ENCODE measurements at regions not wholly inside any gene's neighbourhood (a gene's known extent, or its start where the extent isn't known, plus 50 kb on each side); places are given as distances from the start of the nearest gene placed in this dataset.

DNA sequence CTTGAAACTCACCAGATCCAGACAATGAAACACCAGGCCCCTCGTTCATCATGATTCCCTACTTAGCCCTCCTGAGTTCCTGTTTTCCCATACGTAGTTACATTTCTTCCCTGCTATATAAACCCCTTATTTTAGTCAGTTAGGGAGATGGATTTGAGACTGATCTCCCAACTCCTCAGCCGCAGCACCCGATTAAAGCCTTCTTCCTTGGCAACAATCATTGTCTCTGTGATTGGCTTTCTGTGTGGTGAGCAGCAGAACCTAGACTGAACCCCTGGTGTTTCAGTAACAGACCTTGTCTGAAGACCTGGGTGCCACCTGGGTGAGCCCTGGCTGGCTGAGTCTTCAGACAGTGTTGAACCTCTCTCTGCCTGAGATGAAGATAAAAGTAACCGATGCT, 118.0 kb downstream of the OAT start:
- no peak for DNase-seq

GRCh38 chr10:124300224-124300623, 118.5 kb downstream of the OAT start:
- no peak for DNase-seq

- DNase-seq, result no peak
Measured at GRCh38 chr10:124299696-124300095, 119.0 kb downstream of the OAT start.

GRCh38 chr10:124298891-124299290, 119.8 kb downstream of the OAT start:
- DNase-seq, result no peak

DNA sequence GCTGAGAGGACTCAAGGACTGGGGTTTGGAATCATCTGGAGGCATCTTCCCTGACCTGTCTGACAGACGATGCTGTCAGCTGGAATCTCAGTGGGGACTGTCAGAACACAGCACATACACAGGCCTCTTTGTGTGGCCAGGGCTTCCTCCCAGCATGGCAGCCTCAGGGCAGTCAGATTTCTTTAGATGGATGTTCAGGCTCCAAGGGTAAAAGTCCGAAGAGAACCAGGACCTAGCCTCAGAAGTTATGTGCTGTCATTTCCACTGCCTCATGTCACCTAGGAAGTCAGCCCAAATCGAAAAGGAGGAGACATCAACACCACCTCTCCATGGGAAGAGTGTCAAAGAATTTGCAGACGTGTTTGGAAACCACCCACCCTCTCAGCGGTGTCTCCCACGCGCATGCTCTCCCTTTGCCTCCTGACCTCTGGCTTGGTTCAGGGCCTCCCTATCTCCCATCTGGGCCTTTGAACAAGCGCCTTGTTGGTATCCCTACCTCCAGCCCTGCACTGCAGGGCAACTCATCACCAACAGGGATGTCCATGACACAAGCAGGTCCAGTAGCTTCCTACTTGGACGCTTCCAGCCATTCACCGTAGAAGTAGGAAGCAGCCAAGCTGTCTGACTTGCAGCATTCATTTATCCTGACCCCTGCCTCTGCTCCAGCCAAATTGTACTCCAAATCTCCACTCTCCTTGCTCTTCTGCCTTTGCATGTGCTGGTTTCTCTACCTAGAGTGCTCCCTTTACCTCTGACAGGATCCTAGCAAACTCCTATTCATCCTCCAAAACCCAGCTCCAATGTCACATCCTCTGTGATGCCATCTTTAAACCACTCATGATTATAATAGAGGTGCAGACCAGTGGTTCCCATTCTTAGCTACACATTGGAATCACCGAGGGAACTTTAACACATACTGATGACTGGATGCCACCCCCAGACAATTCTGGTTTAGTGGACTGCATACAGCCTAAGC, 121.6 kb downstream of the OAT start:
- no peak for DNase-seq

GRCh38 chr10:124296121-124296812, 122.5 kb downstream of the OAT start:
- no peak for DNase-seq

DNA sequence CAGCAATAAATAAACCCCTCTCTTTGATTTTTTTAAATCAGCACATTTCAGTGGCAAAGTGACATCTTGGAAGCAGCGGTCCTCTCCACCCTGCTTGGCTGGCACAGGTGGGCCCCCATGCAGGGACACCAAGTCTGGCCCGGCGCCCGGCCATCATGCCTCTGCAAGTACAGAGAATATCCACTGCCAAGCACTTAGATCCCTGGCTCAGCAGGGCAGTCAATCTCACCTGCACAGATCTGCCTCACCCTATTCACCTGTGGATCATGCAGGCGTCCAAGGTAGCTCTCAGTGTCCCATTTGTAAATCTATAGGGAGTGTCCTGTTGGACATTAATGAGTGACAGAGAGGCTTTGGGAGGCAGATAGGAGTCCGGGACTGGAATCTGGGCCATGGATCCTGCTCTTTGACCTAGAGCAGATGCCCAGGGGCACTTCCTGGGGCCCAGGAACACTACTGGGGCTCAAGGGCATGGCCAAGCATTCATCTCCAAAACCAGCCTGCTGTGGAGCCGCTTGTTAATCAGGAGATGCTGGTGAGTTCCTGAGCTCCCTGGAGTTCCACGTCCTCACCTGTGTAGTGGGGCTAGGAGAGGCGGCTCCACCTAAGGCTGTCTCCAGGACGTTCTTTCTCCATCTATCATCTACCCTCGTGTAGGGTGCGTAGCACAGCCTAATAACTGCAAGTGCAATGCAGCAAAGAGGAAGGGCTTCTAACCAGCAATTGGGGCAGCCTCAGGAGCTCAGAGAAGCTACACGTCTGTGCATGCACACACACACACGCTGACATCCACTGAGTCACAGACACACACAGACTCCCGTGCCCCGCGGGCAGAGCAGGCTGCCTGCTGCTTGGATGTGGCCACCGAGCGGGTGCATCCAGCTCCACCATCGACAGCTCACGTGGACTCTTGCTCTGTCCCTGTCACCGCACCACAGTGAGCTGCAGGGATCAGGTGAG, 123.6 kb downstream of the OAT start:
- no peak for DNase-seq

- DNase-seq, result no peak
Measured at GRCh38 chr10:124293616-124294449, 124.9 kb downstream of the OAT start.

DNA sequence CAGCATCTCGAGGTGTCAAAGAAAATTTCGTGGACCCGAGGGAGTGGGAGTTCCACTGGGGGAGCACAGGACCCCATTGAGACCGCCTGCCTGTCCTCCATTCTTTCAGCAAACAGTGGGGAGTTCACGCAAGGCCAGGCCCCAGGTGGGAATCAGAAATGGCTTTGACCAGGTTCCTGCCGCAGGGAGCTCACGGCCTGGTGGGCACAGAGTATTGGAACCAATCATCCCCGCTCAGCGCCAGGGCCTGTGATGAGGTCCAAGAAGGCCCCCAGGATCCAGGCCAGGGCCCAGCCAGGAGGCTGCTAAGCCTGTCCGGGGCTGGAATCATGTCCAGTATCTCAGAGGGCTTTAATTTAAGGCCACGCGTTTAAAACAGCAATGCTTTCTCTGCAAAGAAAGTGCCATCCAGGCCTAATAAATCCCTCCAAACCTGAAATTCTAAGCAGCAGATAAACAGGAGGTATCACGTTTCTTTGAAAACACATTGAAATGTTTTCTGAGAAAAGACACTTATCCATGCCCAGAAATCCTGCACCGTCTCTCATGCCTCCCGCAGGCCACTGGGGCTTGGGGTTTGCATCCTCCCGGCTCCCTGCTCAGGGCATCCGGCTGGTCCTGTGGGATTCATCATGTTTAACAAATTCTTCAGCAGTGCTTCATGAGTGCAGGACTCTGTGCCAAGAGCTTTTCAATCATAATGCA, 125.7 kb downstream of the OAT start:
- no peak for DNase-seq

DNA sequence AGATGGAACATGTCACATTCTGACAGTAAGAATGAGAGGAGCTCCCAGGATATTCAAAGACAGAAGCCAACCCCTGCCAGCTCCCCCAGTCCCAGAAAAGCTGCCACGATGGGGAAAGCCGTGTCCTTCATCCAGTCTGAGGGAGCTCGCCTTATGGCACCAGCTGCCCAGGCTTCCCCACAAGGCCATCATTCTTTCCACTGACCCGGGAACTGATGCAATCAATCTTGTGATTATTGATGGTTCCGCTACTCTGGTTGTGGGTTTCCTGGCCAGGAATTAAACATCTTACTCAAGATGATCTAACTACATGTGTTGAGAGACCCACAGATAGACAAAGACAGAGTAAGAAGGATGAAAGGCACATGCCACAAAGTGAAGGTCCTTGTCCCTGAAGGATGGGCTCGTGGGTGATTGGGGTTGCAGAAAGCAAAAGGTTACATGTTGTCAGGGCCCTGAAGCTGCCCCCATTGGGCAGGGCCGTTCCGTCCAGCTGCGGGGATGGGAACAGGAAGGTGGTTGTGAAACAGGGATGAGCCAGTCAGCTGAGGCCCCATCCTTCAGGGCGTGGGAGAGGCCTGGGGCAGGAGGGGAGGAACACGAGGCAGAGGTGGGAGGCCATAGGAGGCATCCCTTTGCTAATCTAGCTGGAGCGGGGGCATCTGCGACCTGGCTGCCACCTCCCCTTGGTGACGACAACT, 127.6 kb downstream of the OAT start:
- no peak for DNase-seq

- no peak for DNase-seq
Measured at GRCh38 chr10:124289851-124290795, 128.6 kb downstream of the OAT start.

DNA sequence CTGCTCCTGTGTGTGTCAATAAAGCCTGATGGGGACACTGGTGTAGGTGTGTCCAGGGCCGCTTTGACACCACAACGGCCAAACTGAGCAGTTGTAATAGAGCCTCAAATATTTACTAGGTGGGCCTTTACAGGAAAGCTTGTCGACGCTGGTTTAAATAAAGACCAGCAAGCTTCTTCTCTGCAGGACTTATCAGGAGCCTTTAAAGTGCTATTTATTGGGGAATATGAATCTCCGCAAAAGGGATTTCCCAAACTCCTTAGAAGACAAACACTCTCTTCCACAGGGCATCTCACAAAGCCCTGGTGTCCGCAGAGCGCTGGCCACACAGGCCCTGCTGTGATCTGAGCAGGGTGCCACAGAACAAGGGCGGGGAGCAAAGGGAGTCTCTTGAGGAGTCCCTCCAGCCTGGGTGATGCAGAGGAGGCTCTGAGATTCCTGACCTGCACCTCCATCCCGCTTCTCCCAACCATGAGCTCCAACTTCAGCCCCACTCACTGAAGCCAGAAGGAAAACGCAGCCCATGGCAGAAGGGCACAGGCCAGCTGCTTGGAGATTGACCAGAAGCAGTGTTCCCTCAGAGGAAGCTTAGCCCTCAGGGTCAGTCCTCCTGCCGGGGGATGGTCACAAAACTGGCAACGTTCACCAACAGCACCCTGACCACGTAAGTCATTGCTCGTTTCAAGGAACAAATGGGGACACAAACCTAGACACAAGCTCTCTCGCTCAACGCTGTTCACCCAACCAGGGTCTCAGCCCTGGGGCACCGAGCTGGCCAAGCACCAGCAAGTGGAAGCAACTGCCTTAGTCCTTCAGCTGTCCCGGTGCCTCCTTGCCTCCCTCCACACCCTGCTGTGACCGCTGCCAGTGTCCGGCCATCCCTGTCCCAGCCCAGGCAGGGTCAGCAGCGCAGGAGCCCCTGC, 129.5 kb downstream of the OAT start:
- DNase-seq, result no peak

- DNase-seq, result no peak
Measured at GRCh38 chr10:124288486-124288885, 130.2 kb downstream of the OAT start.

GRCh38 chr10:124287791-124288190, 130.9 kb downstream of the OAT start:
- DNase-seq, result no peak

- DNase-seq, result no peak
Measured at GRCh38 chr10:124287071-124287685, 131.5 kb downstream of the OAT start.

DNA sequence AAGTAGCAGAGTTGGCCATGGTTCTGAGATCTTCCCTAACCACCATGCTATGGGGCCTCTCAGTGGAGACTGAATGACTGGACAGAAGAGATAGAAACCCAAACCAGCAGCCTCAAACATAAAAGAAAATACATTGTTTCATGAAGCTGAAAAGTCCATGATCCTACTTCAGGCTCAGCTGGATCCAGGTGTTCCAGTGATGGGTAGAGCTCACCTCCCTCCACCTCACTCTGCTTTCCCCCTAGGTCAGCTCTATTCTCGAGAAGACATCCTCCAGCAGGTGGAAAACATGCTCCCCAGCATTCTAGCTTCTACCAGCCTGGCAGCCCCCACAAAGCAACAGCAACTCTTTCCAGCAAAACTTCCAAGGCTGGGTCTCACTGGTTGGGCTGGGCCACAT, 132.1 kb downstream of the OAT start:
- DNase-seq, result no peak

DNA sequence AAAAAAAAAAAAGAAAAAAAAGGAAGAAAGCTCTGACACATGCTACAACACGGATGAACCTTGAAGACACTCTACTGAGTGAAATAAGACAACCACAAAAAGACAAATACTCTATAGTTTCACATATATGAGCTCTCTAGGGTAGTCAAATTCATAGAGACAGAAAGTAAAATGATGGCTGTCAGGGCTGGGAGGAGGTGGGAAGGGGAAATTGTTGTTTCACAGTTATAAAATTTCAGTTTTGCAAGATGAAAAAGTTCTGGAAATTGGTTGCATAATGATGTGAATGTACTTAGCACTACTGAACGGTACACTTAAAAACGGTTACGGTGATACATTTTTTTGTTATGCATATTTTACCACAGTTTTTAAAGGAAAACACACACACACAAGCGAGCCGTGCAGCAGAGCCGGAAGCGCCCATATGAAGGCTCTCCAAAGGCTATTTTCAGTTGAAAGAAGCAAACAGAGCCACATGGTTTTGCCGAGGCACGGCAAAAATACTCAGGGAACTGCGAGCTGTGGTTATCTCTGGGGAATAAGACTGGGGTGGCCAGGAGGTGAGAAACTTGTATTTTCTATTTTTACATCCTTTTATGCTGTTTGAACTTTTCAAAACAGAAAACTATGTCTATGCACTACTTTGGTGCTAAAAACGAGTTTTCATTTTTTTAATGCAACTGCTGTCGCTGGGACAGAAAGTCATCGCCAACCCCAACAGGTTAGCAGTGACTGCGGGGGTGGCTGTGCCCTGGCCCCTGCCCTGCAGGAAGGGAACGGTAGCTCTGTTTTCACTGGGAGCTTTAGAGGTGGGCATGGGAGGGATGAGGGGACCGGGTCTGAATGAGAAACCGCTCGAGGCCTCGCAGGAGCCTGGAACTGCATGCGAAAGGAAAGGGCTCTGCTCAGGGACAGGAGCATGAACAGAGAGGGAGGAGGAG, 132.9 kb downstream of the OAT start:
- no peak for DNase-seq
